SIG-M5 treated with dmso at 0.1 percent for 504 hours (cell line): ENCODE measurements at regions not wholly inside any gene's neighbourhood (a gene's known extent, or its start where the extent isn't known, plus 50 kb on each side); places are given as distances from the start of the nearest gene placed in this dataset.
"Not testable (repeated sequence)": the region's sequence is repeated elsewhere in the genome, so short reads cannot be mapped to it uniquely, and the experiment has no call there.

Experiments
- DNase-seq: peaks from one replicate; lab custom pipeline; 2025; ENCODE audit not compliant: unreplicated experiment; lab: John Stamatoyannopoulos, UW

GRCh38 chr11:122401581-122401980 lies 253.9 kb upstream of the UBASH3B start:
- DNase-seq: not testable (repeated sequence)

DNA sequence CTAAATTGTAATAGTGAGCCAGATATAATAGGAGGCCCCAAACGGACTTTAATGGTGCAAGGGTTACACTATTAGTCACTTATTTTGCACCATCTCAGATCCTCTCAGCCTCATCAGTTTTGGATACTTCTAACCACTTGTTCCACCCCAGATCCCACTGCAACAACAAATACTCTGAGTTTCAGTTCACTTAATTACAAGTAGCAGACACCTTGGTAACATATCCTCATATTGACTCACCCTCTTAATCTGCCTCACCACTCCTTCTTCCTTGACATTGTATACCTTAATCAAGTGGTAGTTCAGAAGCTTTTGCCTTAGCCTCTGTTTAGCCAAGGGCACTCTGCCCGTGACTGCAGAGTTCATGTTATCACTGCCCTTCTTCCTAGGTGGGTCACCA lies 256.1 kb upstream of the UBASH3B start:
- DNase-seq: no peak

DNA sequence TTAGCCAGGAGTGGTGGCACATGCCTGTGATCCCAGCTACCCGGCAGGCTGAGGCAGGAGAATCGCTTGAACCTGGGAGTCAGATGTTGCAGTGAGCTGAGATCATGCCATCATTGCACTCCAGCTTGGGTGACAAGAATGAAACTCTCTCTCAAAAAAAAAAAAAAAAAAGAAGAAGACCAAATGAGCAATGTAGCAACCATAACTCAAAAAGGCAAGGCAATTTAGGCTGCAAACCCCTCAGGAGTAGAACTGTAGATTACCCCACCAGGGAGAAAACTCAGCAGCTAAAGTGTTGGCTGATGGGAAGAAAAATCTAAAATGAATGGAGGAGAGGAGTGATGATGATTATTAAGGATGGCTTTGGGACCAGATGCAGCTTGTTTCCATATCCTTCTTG lies 256.7 kb upstream of the UBASH3B start:
- DNase-seq: no peak

DNA sequence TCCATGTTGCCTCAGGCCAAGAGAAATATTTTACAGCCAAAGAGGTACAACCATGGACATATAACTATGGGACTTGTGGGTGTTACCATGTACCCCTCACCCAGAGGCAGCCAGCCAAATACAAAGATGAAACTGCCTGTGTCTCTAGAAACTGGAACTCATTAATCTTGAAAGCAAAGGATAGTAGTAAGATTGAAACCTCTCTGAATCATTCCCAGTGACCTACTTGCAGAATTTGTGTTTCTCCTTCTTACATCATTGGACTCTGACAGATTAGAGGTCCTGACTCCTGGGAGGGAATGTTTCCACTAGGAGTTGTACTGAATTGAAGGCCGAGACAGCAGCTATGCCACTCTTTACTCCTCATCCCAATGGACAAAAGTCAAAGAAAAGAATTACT lies 257.4 kb upstream of the UBASH3B start:
- DNase-seq: no peak

GRCh38 chr11:122395282-122395681 lies 260.2 kb upstream of the UBASH3B start:
- DNase-seq: no peak

DNA sequence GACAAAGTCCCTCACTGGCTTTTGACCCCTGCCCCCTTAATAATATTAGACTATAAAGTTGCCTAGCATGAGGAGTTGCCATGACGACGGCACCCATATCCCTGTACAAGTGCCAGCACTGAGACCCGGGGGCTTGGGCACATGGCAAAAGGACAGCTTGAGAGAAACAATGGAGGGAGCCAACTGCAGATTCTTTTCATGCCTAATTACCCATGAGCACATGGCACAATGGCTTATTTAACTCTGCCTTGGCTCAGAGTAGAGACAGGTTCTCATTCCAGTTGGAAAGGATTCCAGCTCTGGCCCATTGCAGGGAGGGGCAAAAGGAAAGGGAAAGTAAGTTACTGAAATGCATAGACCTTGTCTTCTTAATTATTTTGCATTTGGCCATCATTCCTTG lies 261.2 kb upstream of the UBASH3B start:
- DNase-seq: no peak

DNA sequence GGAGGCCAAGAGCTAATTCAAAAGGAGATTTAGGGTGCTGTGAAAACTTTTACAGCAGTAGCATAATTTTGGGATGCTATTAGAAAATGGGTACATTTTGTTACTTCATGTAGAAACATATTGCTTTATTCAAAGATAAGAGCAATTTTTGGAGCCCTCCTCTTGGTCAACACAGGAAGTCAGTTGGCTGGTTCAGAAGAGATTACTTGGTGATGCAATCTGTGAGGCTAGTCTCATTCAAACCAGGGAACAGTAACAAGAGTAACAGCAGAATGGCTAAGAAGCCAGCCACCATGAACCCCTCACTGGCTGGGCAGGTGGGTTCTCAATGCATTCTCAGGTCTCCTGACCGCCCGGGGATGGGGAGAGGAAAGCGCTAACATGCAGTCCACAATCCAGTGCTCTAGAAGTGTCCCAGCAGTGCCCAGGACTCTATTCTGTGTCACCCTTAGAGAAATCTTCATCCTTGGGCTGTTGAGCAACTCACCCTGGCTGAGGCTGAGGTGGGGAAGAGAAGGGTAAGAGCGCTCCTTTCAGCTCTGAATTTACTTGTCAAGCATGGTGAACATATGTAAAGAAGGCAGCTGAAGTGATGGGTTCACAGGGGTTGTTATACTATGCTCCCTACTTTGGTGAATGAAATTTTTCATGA lies 262.2 kb upstream of the UBASH3B start:
- DNase-seq: peak; percentile 1

GRCh38 chr11:122392508-122392907 lies 263.0 kb upstream of the UBASH3B start:
- no peak for DNase-seq

DNA sequence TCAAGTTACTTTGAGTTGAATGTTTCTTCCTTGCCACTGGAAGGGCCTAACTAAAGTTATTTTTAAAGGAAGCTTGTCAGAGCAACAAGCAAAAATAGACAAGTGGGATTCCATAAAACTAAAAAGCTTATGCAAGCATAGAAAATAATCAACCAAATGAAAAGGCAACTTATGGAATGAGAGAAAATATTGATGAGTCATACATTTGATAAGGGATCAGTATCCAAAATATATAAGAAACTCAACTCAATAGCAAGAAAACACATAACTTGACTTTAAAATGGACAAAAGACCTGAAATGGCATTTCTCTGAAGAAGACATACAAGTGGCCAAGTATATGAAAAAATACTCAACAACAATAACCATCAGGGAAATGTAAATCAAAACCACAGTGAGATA lies 264.5 kb upstream of the UBASH3B start:
- no peak for DNase-seq

DNA sequence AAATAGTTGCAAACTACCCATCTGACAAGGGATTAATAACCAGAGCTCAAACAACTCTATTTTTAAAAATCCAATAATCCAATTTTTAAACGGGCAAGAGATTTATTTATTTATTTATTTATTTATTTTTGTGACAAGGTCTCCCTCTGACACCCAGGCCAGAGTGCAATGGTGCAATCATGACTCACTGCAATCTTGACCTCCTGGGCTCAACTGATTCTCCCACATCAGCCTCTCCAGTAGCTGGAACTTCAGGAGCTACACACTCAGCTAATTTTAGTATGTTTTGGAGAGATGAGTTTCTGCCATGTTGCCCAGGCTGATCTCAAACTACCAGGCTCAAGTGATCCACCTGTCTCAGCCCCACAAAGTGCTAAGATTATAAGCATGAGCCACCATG lies 267.2 kb upstream of the BLID start:
- DNase-seq: no peak

DNA sequence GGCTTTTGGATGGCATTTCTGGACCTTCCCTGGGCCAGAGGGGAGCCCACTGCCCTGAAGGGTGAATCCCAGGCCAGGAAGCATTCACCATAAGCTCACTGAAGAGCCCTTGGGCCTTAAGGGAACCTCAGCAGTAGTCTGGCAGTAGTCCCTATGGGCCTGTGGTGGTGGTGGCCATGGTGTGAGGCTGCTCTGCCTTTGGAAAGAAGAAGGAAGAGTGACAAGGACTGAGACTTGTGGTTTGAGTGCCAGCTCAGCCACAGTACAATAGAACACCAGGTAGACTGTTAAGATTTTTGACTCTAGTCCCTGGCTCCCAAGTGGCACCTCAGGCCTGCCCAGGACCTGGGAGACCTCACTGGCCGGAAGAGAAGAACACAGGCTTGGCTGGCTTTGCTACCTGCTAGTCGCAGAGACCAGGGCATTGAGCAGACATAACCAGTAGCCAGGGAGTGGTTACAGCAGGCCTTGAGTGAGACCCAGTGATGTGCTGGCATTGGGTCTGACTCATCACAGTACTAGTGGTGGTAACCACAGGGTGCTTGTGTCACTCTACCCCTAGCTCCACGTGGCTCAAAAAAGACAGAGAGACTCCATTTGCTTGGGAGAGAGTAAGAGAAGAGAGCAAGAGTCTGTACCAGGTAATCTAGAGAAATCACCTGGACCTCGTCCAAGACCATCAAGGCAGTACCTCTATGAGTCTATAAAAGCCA lies 259.8 kb upstream of the BLID start:
- no peak for DNase-seq

- no peak for DNase-seq
Measured at GRCh38 chr11:122368796-122369195, 252.8 kb upstream of the BLID start.

GRCh38 chr11:122367809-122368231 lies 251.8 kb upstream of the BLID start:
- no peak for DNase-seq

GRCh38 chr11:122365610-122366360 lies 249.8 kb upstream of the BLID start:
- DNase-seq: no peak

GRCh38 chr11:122363296-122363695 lies 247.3 kb upstream of the BLID start:
- DNase-seq: no peak

DNA sequence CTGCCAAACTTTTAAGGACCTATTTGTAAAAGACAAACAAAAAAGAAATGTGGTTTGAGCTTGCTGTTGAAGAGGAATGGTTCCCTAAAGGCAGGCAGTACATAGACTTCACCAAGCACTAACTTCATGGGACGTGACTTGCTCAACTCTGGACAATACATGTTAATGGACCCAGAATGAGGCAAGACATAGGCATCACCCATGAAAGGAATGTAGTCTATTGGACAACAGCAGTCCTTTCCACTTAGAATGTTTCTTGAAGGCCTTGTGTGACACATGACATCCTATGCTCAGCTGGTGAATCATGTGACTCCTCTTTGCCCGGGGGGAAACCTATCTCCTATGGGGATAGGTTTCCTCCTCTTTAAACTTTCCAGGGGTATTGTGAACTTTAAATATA lies 246.4 kb upstream of the BLID start:
- DNase-seq: no peak

DNA sequence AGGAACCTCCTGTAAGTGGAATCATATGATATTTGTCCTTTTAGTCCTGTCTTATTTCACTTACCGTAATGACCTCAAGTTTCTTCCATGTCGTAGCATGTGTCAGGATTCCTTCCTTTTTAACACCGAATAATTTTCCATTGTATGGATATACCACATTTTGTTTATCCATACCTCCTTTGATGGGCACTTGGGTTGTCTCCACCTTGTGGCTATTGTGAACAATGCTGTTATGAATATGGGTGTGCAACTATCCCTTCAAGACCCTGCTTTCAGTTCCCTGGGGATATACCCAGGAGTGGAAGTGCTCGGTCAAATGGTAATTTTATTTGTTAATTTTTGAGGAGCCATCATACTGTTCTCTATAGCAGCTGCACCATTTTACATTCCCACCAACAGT lies 244.9 kb upstream of the BLID start:
- no peak for DNase-seq

DNA sequence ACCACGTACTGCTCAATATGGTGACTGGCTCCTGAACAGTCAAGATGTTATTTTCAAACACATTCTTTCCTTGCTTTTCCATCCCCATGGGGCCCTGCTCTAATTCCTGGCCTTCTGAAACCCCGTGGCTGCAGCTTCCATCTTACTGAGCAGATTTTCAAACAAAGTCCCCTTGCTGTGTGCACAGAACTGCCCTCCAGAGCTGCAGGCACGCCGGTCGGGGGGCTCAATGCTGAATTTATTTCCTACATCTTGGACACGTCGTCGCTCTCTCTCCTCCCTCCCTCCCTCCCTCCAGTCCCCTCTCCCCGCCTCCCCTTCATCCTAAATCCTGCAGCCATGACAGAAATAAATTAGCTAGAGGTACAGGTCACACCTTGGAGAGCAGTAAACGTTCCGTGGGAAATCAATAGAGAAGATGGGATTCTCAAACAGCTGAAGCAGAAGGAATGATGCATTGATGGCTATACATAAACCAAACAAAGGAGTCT lies 243.1 kb upstream of the BLID start:
- DNase-seq: no peak

DNA sequence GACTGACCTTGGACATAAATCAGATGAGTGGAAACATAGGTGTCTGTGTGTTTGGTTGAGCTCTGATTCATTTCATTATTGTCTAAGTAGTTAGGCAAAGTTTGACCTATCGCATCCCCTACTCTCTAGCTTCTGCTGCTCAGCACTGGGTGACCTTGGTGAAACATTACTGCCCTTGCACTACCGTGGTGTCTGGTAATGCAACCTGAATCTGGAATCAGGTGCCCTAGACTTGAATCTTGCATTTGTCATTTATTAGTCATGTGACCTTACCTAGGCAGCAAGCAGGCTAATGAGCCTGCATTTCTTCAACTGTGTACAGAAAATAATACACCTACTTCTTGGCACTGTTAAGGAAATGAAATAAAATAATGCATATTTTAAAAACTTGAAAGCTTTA lies 242.3 kb upstream of the BLID start:
- DNase-seq: no peak

GRCh38 chr11:122355968-122356367 lies 240.0 kb upstream of the BLID start:
- DNase-seq: no peak

DNA sequence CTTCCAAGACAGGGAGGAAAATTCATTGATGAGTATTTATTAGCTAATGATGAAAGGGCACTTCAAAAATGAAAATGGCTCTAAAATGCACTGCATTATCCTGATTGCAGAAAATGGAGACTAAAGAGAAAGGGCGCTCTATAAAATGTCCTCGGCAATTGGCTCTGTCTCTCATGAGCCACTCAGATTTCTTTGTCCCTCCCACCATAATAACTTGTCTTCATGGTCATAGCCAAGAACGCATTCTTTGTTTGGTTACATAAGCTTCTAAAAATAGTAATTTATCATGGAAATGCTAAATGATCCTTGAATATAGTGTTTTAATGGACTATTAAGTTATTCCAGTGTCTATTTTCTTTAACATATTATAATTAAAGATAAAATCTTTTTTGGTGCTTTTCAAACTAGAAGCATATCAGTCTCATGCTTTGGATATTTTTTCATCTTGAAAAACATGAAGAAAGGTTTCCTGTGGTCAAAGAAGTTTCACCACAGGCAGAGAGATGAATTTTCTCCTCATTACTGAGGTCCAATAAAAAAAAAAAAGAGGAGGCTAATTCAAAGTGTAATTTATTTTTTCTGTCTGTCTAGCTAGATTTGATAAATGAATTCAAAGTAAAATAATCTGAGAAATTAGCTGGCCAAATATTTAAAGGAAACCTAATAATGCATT lies 238.1 kb upstream of the BLID start:
- DNase-seq: no peak
